HTR-8/SVneo (cell line): ENCODE measurements at regions not wholly inside any gene's neighbourhood (a gene's known extent, or its start where the extent isn't known, plus 50 kb on each side); places are given as distances from the start of the nearest gene placed in this dataset.

Source experiments
- DNase-seq: peaks from one replicate; pipeline ENCODE4 v3.0.0; 2011; ENCODE audit warnings: low spot score, mixed read lengths; ENCODE audit not compliant: insufficient read length
- FAIRE-seq: peaks from 2 replicates; lab custom pipeline; 2011; peaks lifted over from hg19 to GRCh38; lab: Jason Lieb, UNC

GRCh38 chr6:48766349-48766748 is 655.4 kb upstream of the PTCHD4 start:
- DNase-seq (no peak), FAIRE-seq (no peak)

GRCh38 chr6:48765352-48765961 is 654.5 kb upstream of the PTCHD4 start:
- no peak for FAIRE-seq
- peak; percentile 53 for DNase-seq

GRCh38 chr6:48764286-48765044 is 653.5 kb upstream of the PTCHD4 start:
- no peak for DNase-seq
- no peak for FAIRE-seq

- DNase-seq, result no peak
- FAIRE-seq, result no peak
These were observed 646.7 kb upstream of the PTCHD4 start for GRCh38 chr6:48757661-48758060.

GRCh38 chr6:48755315-48755714 is 644.3 kb upstream of the PTCHD4 start:
- FAIRE-seq (no peak), DNase-seq (no peak)

- no peak for FAIRE-seq
- no peak for DNase-seq
These were observed 643.6 kb upstream of the PTCHD4 start for GRCh38 chr6:48754641-48755040.

GRCh38 chr6:48750861-48751260 is 639.9 kb upstream of the PTCHD4 start:
- FAIRE-seq, result no peak
- DNase-seq, result no peak

GRCh38 chr6:48747471-48747870 is 636.5 kb upstream of the PTCHD4 start:
- FAIRE-seq, result no peak

GRCh38 chr6:48747040-48747439 is 636.0 kb upstream of the PTCHD4 start:
- FAIRE-seq (no peak), DNase-seq (no peak)

More at GRCh38 chr6:48747471-48747870, 636.5 kb upstream of the PTCHD4 start:
- no peak for DNase-seq

- no peak for FAIRE-seq
- DNase-seq, result no peak
These were observed 634.0 kb upstream of the PTCHD4 start for GRCh38 chr6:48744948-48745347.

GRCh38 chr6:48743738-48744137 is 632.7 kb upstream of the PTCHD4 start:
- FAIRE-seq (no peak), DNase-seq (no peak)

GRCh38 chr6:48736501-48737206 is 625.7 kb upstream of the PTCHD4 start:
- no peak for FAIRE-seq
- peak; percentile 14 for DNase-seq

- FAIRE-seq (no peak), DNase-seq (no peak)
These were observed 624.8 kb upstream of the PTCHD4 start for GRCh38 chr6:48735846-48736245.

GRCh38 chr6:48733581-48733980 is 622.6 kb upstream of the PTCHD4 start:
- DNase-seq, result no peak
- no peak for FAIRE-seq

GRCh38 chr6:48714699-48715098 is 603.7 kb upstream of the PTCHD4 start:
- no peak for DNase-seq
- no peak for FAIRE-seq

GRCh38 chr6:48714250-48714649 is 603.3 kb upstream of the PTCHD4 start:
- DNase-seq, result no peak
- no peak for FAIRE-seq

- DNase-seq (no peak), FAIRE-seq (no peak)
These were observed 602.6 kb upstream of the PTCHD4 start for GRCh38 chr6:48713612-48714011.

GRCh38 chr6:48706310-48706709 is 595.3 kb upstream of the PTCHD4 start:
- no peak for DNase-seq
- no peak for FAIRE-seq

- FAIRE-seq, result no peak
These were observed 590.6 kb upstream of the PTCHD4 start for GRCh38 chr6:48701572-48701971.

GRCh38 chr6:48695872-48696271 is 584.9 kb upstream of the PTCHD4 start:
- DNase-seq (no peak), FAIRE-seq (no peak)

More at GRCh38 chr6:48701572-48701971, 590.6 kb upstream of the PTCHD4 start:
- no peak for DNase-seq

GRCh38 chr6:48691420-48691819 is 580.4 kb upstream of the PTCHD4 start:
- no peak for DNase-seq
- no peak for FAIRE-seq
